ENCODE measurements at regions not wholly inside any gene's neighbourhood (a gene's known extent, or its start where the extent isn't known, plus 50 kb on each side); places are given as distances from the start of the nearest gene placed in this dataset.

DNA sequence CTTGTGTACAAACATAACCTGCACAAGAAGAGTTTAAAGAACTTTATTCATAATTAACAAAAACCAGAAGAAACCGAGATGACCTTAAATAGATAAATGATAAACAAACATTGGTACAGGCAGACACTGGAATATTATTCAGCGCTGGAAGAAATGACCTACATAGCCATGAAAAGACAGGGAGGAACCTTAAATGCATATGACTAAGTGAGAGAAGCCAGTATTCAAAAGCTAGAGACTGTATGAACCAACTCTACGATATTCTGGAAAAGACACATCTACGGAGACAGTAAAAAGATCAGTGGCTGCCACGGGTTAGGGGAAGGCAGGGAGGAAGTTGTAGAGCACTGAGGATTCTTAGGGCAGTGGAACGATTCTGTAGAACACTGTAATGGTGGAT, 333.8 kb upstream of the AKR1E2 start:
- TF ChIP-seq EZH2phosphoT487 (IDR thresholded peaks at IDR 0.05; ENCODE audit: insufficient read depth, low read depth), result no peak
- TF ChIP-seq EZH2 (IDR thresholded peaks at IDR 0.05; ENCODE audit: insufficient read depth, poor library complexity, severe bottlenecking), result no peak
